IMR-90 (cell line): ENCODE measurements at regions not wholly inside any gene's neighbourhood (a gene's known extent, or its start where the extent isn't known, plus 50 kb on each side); places are given as distances from the start of the nearest gene placed in this dataset.

ENCODE experiments used
- ATAC-seq: fragments of 200-7000 bp; cut with Tn5 transposase; 2 replicates; pipeline ENCODE4 v1.9.1; 2020; ENCODE audit warnings: low read depth, mild to moderate bottlenecking, moderate library complexity
- BruUV-seq: library from RNA; stranded (reverse); fragments of 400-500 nt; replicated peaks from 2 replicates; lab custom pipeline; 2021; lab: Mats Ljungman, UMichigan
- CTCF ChIA-PET: fragments of 300-600 bp; formaldehyde crosslinking; extraction: SDS; loops from one replicate; lab custom pipeline; 2021; ENCODE audit warnings: antibody characterized with exemption; lab: Yijun Ruan, JAX
- POLR2A ChIA-PET: fragments of 300-600 bp; sonication (Branson Sonifier 250); formaldehyde crosslinking; loops from one replicate; lab custom pipeline; 2022; ENCODE audit warnings: antibody characterized with exemption; ENCODE audit not compliant: unreplicated experiment; lab: Charles Lee
- DNase-seq: peaks from one replicate; pipeline ENCODE4 v3.0.0; 2013
- H2AFZ ChIP-seq: replicated peaks from 2 replicates; pipeline ENCODE3; 2013; ENCODE audit warnings: low read length, mild to moderate bottlenecking; ENCODE audit not compliant: poor library complexity
- H2AK5ac ChIP-seq: 2 replicates; pipeline ENCODE4 v1.6.1; 2013; ENCODE audit warnings: low read depth, low read length, inconsistent platforms
- H2AK9ac ChIP-seq: replicated peaks from 2 replicates; pipeline ENCODE3; 2013; ENCODE audit warnings: mild to moderate bottlenecking, low read depth, low read length, moderate library complexity; ENCODE audit not compliant: poor library complexity
- H2BK120ac ChIP-seq: 2 replicates; pipeline ENCODE4 v1.6.1; 2013; ENCODE audit warnings: low read depth, low read length, inconsistent platforms
- H2BK15ac ChIP-seq: 3 replicates; pipeline ENCODE4 v1.6.1; 2013; ENCODE audit warnings: low read depth, low read length, inconsistent platforms
- H2BK20ac ChIP-seq: 2 replicates; pipeline ENCODE4 v1.6.1; 2013; ENCODE audit warnings: low read depth, mild to moderate bottlenecking, inconsistent platforms, low read length, moderate library complexity
- H2BK5ac ChIP-seq: 2 replicates; pipeline ENCODE4 v1.6.1; 2013; ENCODE audit warnings: mild to moderate bottlenecking, low read depth, low read length, inconsistent platforms; ENCODE audit not compliant: poor library complexity, severe bottlenecking
- H3K14ac ChIP-seq: replicated peaks from 2 replicates; pipeline ENCODE4 v1.6.1; 2013; ENCODE audit warnings: low read depth, low read length, inconsistent platforms
- H3K18ac ChIP-seq: 2 replicates; pipeline ENCODE4 v1.6.1; 2013; ENCODE audit warnings: low read depth, low read length, control low read depth
- H3K23ac ChIP-seq: 2 replicates; pipeline ENCODE4 v1.6.1; 2013; ENCODE audit warnings: low read depth, low read length, inconsistent platforms
- H3K27ac ChIP-seq: 2 replicates; pipeline ENCODE4 v1.5.1; 2013; ENCODE audit warnings: mild to moderate bottlenecking, control low read depth, low read length; ENCODE audit not compliant: insufficient read depth
- H3K27me3 ChIP-seq: 2 replicates; pipeline ENCODE4 v1.6.1; 2013; ENCODE audit warnings: low read length; ENCODE audit not compliant: control insufficient read depth, insufficient read depth
- H3K36me3 ChIP-seq: 2 replicates; pipeline ENCODE4 v1.6.1; 2013; ENCODE audit warnings: low read length, mixed read lengths; ENCODE audit not compliant: control insufficient read depth, insufficient read depth
- H3K4ac ChIP-seq: 2 replicates; pipeline ENCODE4 v1.6.1; 2013; ENCODE audit warnings: low read depth, low read length, inconsistent platforms
- H3K4me1 ChIP-seq: 2 replicates; pipeline ENCODE4 v1.6.1; 2013; ENCODE audit warnings: low read length, mixed read lengths; ENCODE audit not compliant: control insufficient read depth, insufficient read depth
- H3K4me2 ChIP-seq: 2 replicates; pipeline ENCODE4 v1.6.1; 2013; ENCODE audit warnings: low read depth, mild to moderate bottlenecking, control low read depth, low read length, moderate library complexity
- H3K4me3 ChIP-seq: 2 replicates; pipeline ENCODE4 v1.5.1; 2013; ENCODE audit warnings: low read depth, mild to moderate bottlenecking, control low read depth, low read length, moderate library complexity; ENCODE audit not compliant: insufficient read depth
- H3K56ac ChIP-seq: 2 replicates; pipeline ENCODE4 v1.6.1; 2013; ENCODE audit warnings: low read length, inconsistent platforms; ENCODE audit not compliant: insufficient read depth; ENCODE audit errors: extremely low read depth
- H3K79me1 ChIP-seq, 2 experiments: 2 replicates each; pipeline ENCODE4 v1.6.1; 2013; ENCODE audit warnings: low read length in 2 of 2, inconsistent platforms in 1 of 2, low read depth in 1 of 2
- H3K9ac ChIP-seq: 2 replicates; pipeline ENCODE4 v1.6.1; 2013; ENCODE audit warnings: low read depth, low read length, control low read depth
- H3K9me1 ChIP-seq: 2 replicates; pipeline ENCODE4 v1.6.1; 2013; ENCODE audit warnings: low read length, inconsistent platforms; ENCODE audit not compliant: insufficient read depth
- H3K9me3 ChIP-seq: 2 replicates; pipeline ENCODE4 v1.6.1; 2013; ENCODE audit warnings: low read length; ENCODE audit not compliant: control insufficient read depth, insufficient read depth
- H4K20me1 ChIP-seq: 2 replicates; pipeline ENCODE4 v1.6.1; 2013; ENCODE audit warnings: low read length, inconsistent platforms; ENCODE audit not compliant: insufficient read depth
- H4K5ac ChIP-seq: 2 replicates; pipeline ENCODE4 v1.6.1; 2013; ENCODE audit warnings: mild to moderate bottlenecking, low read depth, low read length, control low read depth
- H4K8ac ChIP-seq, 2 experiments: 2 replicates each; pipeline ENCODE4 v1.6.1; 2013; ENCODE audit warnings: low read depth in 2 of 2, low read length in 2 of 2, control low read depth in 1 of 2, inconsistent platforms in 1 of 2
- H4K91ac ChIP-seq: 2 replicates; pipeline ENCODE4 v1.6.1; 2013; ENCODE audit warnings: low read depth, low read length, inconsistent platforms; ENCODE audit not compliant: insufficient read depth
- BHLHE40 ChIP-seq: fragments of 150-350 bp; IDR thresholded peaks from 2 replicates; pipeline ENCODE4 v1.6.1; 2016; ENCODE audit warnings: mild to moderate bottlenecking, low read depth, low read length
- CEBPB ChIP-seq: IDR thresholded peaks from 2 replicates; pipeline ENCODE4 v1.6.1; 2012; ENCODE audit warnings: low read depth, low read length, improper control_type of control experiment
- CHD1 ChIP-seq: IDR thresholded peaks from 2 replicates; pipeline ENCODE4 v1.6.1; 2012; ENCODE audit warnings: low read depth, low read length, improper control_type of control experiment
- FOS ChIP-seq: fragments of 150-350 bp; IDR thresholded peaks from 2 replicates; pipeline ENCODE4 v1.6.1; 2016; ENCODE audit warnings: low read depth, low read length
- MAFK ChIP-seq: IDR thresholded peaks from 2 replicates; pipeline ENCODE4 v1.6.1; 2012; ENCODE audit warnings: low read depth, low read length, improper control_type of control experiment
- MAZ ChIP-seq: IDR thresholded peaks from 2 replicates; pipeline ENCODE4 v1.6.1; 2012; ENCODE audit warnings: low read depth, mild to moderate bottlenecking, low read length, improper control_type of control experiment, moderate library complexity, borderline replicate concordance
- MXI1 ChIP-seq: IDR thresholded peaks from 2 replicates; pipeline ENCODE4 v1.6.1; 2012; ENCODE audit warnings: low read depth, mild to moderate bottlenecking, low read length, moderate library complexity, borderline replicate concordance
- NFE2L2 ChIP-seq: fragments of 150-350 bp; IDR thresholded peaks from 2 replicates; pipeline ENCODE4 v1.6.1; 2016; ENCODE audit warnings: low read depth, mild to moderate bottlenecking, low read length
- POLR2A ChIP-seq: IDR thresholded peaks from 2 replicates; pipeline ENCODE4 v1.6.1; 2012; ENCODE audit warnings: mild to moderate bottlenecking, low read depth, low read length
- RAD21 ChIP-seq: IDR thresholded peaks from 2 replicates; pipeline ENCODE4 v1.6.1; 2012; ENCODE audit warnings: low read length, improper control_type of control experiment
- RCOR1 ChIP-seq: IDR thresholded peaks from 2 replicates; pipeline ENCODE4 v1.6.1; 2012; ENCODE audit warnings: mild to moderate bottlenecking, low read length, improper control_type of control experiment; ENCODE audit not compliant: insufficient replicate concordance
- RFX5 ChIP-seq: IDR thresholded peaks from 2 replicates; pipeline ENCODE4 v1.8.0; 2012; ENCODE audit warnings: low read depth, mild to moderate bottlenecking, low read length, moderate library complexity
- SMC3 ChIP-seq: fragments of 150-350 bp; IDR thresholded peaks from 2 replicates; pipeline ENCODE4 v1.6.1; 2016; ENCODE audit warnings: low read depth, mild to moderate bottlenecking, antibody characterized with exemption, low read length, moderate library complexity
- WGBS, 2 experiments: methylation state at CpG; one replicate each; pipeline versions ENCODE4 v1.1.5 to v1.1.7; 2013; ENCODE audit warnings: missing lambda C conversion rate in 2 of 2; ENCODE audit not compliant: insufficient read length in 1 of 2; ENCODE audit errors: extremely low coverage in 2 of 2; 5-methylcytosine and 5-hydroxymethylcytosine counted together
- dilution Hi-C: fragments of 300-500 bp; cut with HindIII; formaldehyde crosslinking; loops from one replicate; pipeline ENCODE4 v1.14.3; 2018; ENCODE audit warnings: low sequenced_read_pairs; ENCODE audit not compliant: unreplicated experiment
- in situ Hi-C: fragments of 300-500 bp; cut with MboI; formaldehyde crosslinking; loops from 3 replicates; pipeline ENCODE4 v1.14.3; 2019; ENCODE audit warnings: low sequenced_read_pairs, inconsistent platforms, mixed read lengths
- intact Hi-C: fragments of 100-400 bp; cut with micrococcal nuclease; formaldehyde crosslinking; loops from 2 replicates; pipeline ENCODE4 v1.10.0; 2022
- TF ChIP-seq, protein P1 (sequence below): fragments of 150-350 bp; IDR thresholded peaks from 2 replicates; pipeline ENCODE4 v1.6.1; 2017; ENCODE audit warnings: mild to moderate bottlenecking, antibody characterized with exemption, low read length, low read depth
- TF ChIP-seq, protein P2 (sequence below): conservative IDR thresholded peaks from 2 replicates; pipeline ENCODE4 v1.5.1; 2012; ENCODE audit warnings: mild to moderate bottlenecking, low read depth, low read length, improper control_type of control experiment
- TF ChIP-seq, protein P3 (sequence below): fragments of 150-350 bp; IDR thresholded peaks from 2 replicates; pipeline ENCODE4 v1.6.1; 2016; ENCODE audit warnings: low read depth, mild to moderate bottlenecking, low read length, moderate library complexity, borderline replicate concordance

DNA sequence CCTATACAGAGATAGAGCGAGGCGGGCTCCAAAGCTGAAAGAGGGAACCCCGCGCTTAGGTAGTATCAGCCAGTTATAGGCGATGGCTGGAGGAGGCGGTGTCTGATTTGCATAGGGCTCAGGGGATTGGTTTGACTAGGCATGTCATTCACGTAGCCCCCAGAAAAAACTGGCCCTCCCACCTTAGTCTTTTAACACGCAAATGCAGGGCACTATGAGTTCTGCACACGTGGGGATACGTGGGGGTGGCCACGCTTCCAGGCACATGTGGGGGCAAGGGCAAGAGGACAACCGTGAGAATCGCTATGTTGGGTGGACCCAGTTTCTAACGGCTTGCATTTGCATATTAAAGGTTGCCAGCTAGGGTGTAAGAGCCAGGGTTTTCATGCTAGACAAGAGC lies 56.7 kb upstream of the MSTN start:
- dilution Hi-C loops (no loop called here), in situ Hi-C loops (no loop called here), intact Hi-C loops (no loop called here)
- ATAC-seq (no peak), DNase-seq (no peak)
- no peak overlapping the region for H2AFZ ChIP-seq
- no peaks in the 10 kb centered on the region for H4K20me1 ChIP-seq
- H3K23ac ChIP-seq = no peak overlapping the region
- WGBS, 2 experiments = 90% methylated on average over 5 of the region's 14 CpGs; no CpG with 5 or more reads in 1 of the 2 experiments
- no peak overlapping the region for H2AK5ac ChIP-seq
- TF ChIP-seq, protein P1, sequence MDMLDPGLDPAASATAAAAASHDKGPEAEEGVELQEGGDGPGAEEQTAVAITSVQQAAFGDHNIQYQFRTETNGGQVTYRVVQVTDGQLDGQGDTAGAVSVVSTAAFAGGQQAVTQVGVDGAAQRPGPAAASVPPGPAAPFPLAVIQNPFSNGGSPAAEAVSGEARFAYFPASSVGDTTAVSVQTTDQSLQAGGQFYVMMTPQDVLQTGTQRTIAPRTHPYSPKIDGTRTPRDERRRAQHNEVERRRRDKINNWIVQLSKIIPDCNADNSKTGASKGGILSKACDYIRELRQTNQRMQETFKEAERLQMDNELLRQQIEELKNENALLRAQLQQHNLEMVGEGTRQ = no peak
- TF ChIP-seq RCOR1 (no peak), CHD1 (no peak), BHLHE40 (no peak), FOS (no peak), MXI1 (no peak), POLR2A (no peak), SMC3 (no peak), CEBPB (no peak), RAD21 (no peak), MAZ (no peak), RFX5 (no peak), MAFK (no peak), NFE2L2 (no peak)
- TF ChIP-seq, protein P2, sequence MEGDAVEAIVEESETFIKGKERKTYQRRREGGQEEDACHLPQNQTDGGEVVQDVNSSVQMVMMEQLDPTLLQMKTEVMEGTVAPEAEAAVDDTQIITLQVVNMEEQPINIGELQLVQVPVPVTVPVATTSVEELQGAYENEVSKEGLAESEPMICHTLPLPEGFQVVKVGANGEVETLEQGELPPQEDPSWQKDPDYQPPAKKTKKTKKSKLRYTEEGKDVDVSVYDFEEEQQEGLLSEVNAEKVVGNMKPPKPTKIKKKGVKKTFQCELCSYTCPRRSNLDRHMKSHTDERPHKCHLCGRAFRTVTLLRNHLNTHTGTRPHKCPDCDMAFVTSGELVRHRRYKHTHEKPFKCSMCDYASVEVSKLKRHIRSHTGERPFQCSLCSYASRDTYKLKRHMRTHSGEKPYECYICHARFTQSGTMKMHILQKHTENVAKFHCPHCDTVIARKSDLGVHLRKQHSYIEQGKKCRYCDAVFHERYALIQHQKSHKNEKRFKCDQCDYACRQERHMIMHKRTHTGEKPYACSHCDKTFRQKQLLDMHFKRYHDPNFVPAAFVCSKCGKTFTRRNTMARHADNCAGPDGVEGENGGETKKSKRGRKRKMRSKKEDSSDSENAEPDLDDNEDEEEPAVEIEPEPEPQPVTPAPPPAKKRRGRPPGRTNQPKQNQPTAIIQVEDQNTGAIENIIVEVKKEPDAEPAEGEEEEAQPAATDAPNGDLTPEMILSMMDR = no peak
- TF ChIP-seq, protein P3, sequence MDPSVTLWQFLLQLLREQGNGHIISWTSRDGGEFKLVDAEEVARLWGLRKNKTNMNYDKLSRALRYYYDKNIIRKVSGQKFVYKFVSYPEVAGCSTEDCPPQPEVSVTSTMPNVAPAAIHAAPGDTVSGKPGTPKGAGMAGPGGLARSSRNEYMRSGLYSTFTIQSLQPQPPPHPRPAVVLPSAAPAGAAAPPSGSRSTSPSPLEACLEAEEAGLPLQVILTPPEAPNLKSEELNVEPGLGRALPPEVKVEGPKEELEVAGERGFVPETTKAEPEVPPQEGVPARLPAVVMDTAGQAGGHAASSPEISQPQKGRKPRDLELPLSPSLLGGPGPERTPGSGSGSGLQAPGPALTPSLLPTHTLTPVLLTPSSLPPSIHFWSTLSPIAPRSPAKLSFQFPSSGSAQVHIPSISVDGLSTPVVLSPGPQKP = no peak
- H2BK120ac ChIP-seq = no peak overlapping the region
- H3K4me3 ChIP-seq = no peak overlapping the region
- H4K91ac ChIP-seq = no peak overlapping the region
- H2BK20ac ChIP-seq = no peak overlapping the region
- H3K9me1 ChIP-seq = no peaks in the 10 kb centered on the region
- no peak overlapping the region for H3K56ac ChIP-seq
- H2BK5ac ChIP-seq = no peak overlapping the region
- no peak overlapping the region for H3K9ac ChIP-seq
- POLR2A ChIA-PET = no interaction called here
- H3K4me1 ChIP-seq = peaks cover 4% of the 10 kb centered on the region
- H3K36me3 ChIP-seq = no peaks in the 10 kb centered on the region
- no peaks in the 10 kb centered on the region for H3K79me1 ChIP-seq
- no peak overlapping the region for H2AK9ac ChIP-seq
- H3K9me3 ChIP-seq = no peaks in the 10 kb centered on the region
- no peaks in the 10 kb centered on the region for H3K27me3 ChIP-seq
- no peak overlapping the region for H4K8ac ChIP-seq
- H3K27ac ChIP-seq = no peak overlapping the region
- H3K4ac ChIP-seq = no peak overlapping the region
- no peak overlapping the region for H3K14ac ChIP-seq
- H4K5ac ChIP-seq = no peak overlapping the region
- no peak overlapping the region for H3K4me2 ChIP-seq
- no peak overlapping the region for H3K18ac ChIP-seq
- BruUV-seq = no TSS peak
- CTCF ChIA-PET = no interaction called here
- H2BK15ac ChIP-seq = no peak overlapping the region
